ENCODE measurements at regions not wholly inside any gene's neighbourhood (a gene's known extent, or its start where the extent isn't known, plus 50 kb on each side); places are given as distances from the start of the nearest gene placed in this dataset.
"Not testable (repeated sequence)": the region's sequence is repeated elsewhere in the genome, so short reads cannot be mapped to it uniquely, and the experiment has no call there.

DNA sequence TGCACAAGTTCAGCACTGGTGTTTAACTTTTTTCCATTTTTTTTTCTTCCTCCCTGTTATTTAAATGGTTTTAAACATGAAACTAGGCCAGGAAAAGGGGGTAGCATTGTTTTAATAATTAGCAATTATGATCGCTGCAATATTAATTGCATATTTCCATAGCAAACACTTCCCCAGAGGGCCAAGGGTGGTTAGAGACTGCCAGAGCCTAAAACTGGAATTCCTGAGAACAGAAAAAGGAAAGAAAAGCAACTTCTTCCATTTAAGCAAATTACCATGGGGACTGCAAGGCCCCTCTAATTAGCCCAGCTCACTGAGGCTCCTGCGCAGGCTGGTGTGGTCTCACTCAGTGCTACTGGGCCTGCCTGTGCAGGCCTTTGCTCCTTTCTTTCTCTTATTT is 201.5 kb downstream of the SMAD2 start:
- no peak for DNase-seq (ENCODE audit: low spot score)

DNA sequence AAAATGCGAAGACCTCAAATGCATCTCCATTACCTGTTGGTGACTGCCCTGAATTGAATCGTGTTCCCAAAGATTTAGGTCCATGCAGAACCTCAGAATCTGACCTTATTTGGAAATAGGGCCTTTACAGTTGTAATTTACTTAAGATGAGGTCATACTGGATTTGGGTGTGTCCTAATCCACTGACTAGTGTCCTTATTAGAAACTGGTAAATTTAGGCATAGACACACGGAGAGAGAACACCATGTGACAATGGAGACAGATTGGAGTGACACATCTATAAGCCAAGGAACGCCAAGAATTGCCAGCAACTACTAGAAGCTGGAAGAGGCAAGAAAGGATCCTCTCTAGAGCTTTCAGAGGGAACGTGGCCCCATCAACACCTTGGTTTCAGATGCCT is 203.1 kb downstream of the SMAD2 start:
- DNase-seq (ENCODE audit: low spot score): no peak

DNA sequence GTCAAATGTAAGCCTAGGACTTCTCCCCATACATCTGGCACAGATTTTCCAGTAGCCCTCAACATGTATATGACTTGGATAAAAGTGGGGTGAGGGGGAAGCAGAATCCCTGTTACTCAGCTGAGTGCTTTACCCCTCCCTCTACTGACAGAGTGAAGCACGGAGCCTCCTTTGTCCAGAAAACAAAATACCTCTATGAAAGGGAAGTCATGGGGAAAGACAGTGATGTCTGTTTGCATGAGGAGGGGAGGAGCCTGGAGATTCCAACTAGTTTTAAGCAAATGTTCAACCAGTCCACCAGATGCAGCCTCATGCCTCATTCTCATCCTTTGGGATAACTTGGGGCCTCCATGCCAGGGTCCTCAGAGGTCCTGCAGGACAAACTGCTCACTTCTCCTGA is 203.9 kb downstream of the SMAD2 start:
- DNase-seq (ENCODE audit: low spot score): no peak

DNA sequence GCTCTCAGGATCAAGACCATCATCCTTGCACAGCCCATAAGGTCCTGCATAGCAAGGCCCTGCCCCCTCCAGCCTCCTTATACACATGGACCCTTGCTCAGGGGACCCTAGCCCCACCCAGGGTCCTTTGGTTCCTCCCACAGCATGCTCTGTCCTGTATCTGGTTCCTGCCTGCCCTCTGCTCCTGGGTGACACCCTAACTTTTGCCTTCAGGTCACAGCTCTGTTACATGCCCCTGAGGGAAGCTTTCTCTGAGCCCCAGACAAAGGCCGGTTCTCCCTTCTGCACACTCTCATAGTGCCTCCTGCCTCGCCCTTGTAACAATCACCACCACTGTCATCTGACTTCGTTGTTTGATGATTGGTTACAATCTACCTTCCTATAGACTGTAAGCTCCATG is 204.8 kb downstream of the SMAD2 start:
- no peak for DNase-seq (ENCODE audit: low spot score)

DNA sequence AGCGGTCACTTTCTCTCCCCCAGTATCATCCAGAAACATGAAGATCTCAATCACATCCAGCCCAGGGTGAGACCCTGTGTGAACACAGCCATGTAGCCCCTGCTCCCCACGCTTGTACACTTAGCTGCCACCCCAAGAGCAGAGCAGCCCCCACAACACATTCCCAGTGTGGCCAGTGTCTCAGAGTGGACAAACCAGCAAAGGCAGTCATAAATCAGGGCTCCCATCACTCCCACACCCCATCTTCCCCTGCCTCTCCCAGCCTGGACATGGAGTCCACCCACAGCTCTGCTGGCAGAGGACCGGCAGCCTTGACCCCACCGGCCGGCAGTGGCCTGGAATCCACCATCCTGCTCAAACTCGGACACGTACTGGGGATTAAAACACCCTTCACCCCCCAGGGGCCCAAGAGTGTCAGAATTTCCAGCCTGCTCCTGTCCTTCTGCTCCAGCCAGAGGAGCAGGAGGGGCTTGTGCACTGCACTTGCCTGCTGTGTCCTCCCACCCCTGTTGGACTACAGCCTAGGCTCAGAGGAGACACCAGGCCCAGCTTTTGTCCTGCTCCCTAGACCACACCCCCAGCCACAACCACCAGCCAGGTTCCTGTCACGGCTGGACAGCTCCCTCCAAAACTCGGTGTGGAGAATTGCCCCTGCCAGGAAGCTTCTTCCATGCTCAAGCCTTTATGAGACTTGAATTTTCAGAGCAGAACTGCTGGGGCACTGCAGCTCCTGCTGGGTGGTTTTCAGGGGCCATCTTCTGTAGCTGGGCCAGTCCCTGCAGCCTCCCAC is 206.1 kb downstream of the SMAD2 start:
- no peak for DNase-seq (ENCODE audit: low spot score)

DNA sequence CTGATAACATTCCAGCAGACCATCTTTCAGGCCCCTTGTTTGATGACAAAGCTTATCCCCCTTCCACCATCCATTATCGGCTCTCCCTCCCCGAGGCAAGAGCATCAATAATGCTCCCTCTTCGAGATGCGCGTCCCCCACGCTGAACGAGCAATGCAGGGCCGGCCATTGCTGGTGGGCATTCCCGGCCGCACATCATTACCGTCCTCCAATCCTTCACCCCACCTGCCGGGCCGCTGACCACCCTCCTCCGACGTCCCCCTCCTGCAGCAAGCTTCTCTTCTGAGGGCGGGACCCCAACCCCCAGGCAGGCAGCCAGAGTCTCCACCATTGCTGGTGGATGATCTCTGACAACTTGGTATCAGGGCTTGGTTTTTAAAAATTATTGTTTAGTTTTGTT is 208.6 kb downstream of the SMAD2 start:
- no peak for DNase-seq (ENCODE audit: low spot score)

DNA sequence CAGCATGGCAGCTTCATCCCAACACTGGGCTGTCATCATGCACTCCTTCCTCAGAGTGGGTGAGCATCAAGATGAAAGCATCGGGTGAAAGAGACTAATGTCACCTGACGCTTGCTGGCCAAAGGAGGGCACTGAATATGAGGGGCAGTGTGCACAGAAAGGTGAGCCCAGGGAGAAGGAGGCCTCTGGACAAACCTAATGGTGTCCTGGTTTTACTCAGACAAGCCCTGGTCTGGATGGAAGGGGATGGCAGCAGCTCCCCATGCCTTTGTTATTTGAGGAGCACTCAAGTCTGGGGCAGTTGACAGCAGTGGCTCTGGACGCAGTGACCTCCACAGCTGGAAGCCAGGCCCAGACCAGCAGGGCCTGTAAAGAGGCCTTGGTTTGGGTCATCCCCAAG is 209.7 kb downstream of the SMAD2 start:
- no peak for DNase-seq (ENCODE audit: low spot score)

DNA sequence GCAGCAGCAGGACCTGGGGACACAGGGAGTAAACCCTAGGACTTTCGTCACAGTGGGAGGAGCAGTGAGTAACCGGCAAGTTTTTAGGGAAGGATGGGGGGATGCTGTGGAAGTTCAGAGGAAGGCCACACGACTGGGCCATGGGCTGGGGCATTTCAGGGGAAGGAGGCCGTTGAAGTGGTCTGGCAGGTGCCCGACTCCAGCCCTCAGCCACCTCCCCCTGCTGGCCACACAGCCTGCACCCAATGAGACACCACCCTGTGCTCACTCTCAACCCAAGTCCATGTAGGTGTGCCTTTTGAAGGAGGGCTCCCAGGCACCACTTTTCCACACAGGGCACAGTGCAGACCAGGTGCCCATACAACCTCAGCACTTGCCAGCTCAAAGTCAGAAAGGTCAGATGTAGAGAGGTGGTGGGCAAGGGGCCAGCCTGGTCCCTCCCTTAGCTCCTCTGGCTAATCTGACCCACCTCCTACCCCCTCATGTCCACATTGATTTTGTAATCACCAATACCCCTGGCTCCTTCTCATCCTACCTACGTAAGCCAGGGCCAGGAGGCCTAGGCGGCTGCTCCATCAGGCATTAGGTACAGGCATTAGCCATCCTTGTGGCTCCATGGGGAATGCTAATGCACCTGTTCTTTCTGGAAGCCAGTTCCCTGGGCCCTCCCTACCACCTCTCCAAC is 211.2 kb downstream of the SMAD2 start:
- no peak for DNase-seq (ENCODE audit: low spot score)

DNA sequence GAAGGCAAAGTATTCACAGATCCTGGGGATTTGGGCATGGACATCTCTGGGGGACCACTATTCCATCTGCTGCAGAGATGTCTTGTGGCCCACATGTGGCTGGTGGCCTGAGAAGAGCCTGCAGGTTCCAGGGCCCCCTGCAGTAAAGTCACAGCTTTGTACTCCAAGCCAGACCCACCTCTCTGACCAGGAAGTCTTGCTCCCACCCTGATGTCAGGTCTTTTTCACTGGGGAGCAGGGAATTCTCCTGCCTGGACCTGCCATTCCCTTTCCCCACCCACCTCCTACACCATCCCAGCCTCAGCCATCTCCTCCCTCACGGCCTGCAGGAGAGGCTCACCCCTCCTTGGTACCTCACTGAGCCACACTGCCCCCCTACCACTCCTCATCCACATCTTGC is 211.8 kb downstream of the SMAD2 start:
- no peak for DNase-seq (ENCODE audit: low spot score)

DNA sequence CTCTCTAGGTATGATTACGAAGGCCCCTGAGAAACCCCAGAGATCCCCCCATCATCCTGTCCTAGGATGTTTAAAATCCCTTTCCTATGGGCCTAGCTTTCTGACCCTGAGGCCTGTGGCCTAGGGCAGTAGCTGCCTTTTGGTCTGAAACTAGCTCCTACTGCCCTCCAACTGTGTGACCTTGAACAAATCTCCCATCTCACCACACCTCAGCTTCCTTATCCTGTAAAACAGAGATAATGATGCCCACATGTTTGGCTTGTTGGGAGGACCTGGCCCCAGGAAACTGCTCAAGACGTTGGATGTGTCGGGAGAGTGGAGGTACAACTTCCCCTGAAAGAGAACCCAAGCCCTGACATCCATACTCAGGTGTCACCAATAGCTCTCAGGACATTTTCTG is 213.2 kb downstream of the SMAD2 start:
- no peak for DNase-seq (ENCODE audit: low spot score)

DNA sequence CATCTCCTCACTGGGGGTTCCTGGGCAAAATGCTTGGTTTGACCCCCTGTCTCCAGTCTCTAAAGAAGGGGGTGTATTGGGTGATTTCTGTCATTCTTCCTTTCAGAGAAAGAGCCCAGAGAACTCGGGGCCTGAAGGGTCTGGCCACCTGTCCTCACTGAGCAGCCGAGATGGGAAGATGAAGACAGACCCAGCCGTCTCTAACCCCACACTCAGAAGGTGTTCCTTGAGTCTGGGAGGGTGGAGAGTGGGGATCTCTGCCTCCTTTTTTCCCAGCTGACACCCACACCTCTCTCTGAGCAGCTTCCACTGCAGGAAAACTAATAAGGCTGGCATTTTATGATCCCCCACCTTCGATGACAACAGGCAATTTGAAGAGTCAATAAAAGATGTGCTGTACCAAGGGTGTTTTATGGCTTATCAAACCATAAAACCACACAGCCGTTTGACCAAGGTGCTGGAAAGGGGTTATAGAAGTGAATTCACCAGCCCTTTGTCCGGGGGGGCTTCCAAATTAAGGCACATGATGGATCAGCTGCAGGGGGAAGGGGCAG is 213.8 kb downstream of the SMAD2 start:
- DNase-seq (ENCODE audit: low spot score): no peak

DNA sequence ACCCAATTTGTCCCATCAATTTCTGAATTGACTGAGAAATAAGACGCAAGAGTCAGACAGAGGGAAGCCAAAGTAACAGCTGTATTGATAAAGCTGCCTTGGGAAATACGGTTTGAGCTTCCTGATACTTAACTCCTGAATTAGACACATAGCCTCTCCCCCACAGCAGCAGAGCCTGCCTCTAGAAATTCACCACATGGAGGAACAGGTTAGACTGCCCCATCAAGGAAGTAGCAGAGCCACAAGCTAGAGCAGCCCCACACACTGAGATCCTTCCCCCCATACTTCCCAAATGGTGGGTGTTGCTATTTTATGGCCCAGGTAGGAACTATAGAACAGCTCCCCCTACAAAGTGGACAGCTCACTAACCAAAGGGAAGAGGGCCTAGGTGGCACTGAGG is 220.0 kb downstream of the SMAD2 start:
- DNase-seq (ENCODE audit: low spot score): no peak

DNA sequence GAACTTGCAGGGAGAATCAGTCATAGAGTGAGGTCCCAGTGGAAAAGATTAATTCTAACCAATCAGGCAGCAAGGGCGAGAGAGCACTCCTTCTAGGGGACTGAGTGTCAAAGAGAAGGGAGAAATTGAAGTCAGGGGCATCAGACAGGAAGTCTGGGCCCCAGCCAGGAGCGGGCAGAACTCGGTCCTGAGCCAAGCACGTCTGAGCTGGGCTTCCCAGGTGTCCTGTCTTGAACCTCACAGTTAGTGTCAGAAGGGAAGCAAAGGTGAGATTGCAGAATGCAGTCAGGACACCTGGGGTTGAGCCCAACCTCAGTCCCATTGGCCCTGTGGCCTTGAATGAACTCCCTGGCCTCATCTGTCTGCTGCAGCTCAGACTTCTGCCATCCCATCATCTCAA is 220.9 kb downstream of the SMAD2 start:
- no peak for DNase-seq (ENCODE audit: low spot score)

DNA sequence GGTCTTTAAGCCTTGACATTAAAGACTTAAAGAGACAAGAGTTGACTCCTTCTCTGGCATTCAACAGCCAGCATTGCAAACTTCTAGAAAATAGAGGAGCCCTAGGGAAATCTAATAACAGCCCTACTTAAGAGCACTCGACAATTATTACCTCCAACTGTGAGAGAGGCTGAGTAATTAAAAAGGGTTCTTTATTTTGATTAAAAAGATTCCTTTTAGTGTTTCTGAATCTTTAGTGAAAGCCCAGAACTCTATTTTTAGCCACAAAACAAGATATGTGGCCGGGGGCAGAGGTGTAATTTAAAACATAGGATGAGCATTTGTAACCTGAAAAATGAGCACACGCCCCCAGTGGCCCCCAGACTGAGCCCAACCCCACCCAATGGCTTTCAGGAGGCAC is 222.3 kb downstream of the SMAD2 start:
- DNase-seq (ENCODE audit: low spot score): no peak

DNA sequence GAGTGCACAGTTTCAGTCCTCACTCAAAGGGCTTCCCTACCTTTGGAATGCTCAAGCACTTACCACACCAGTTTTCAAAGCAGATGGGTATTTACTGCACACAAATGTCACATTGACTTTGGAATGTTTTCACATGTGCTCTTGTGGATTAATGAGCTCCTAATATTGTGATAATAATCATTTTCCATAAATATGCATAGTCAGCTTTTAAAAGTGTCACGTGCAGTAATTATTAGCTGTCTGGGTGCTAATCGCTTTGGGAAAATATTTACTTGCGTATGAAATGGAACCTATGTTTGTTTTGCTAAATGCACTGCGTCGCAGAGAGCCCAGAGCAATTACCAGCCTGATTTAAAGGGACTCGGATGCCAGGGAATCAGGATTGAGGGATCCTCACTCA is 229.3 kb downstream of the SMAD2 start:
- DNase-seq (ENCODE audit: low spot score): no peak

DNA sequence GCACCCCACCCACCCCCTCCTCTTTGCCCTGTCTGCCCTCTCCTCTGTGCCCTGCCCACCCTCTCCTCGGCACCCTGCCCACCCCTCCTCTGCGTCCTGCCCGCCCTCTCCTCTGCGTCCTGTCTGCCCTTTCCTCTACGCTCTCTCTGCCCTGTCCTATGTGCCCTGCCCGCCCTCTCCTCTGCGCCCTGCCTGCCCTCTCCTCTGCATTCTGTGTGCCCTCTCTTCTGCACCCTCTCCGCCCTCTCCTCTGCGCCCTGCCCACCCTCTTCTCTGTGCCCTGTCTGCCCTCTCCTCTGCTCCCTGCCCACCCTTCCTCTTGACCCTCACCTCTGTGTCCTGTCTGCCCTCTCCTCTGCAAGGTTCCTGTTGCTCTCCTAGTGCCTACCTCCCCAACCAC is 233.6 kb downstream of the SMAD2 start:
- no peak for DNase-seq (ENCODE audit: low spot score)

DNA sequence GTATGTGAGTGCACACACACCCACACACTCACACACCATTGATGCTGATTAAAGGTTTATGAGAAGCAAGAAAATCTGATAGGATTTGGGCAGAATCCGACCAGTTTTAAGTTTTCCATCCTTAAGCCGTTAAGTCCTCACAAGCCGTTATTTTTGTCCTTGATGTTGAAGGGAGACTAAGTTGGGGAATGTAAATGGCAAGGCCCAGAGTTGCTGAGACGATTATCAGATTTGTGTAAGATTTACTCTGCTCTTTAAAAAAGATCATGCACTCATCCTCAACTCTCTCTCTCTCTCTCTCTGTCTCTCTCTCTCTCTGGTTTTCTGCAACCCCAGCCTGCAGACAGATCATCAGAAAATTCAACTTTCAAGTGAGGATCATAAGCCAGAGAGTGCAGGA is 238.8 kb downstream of the SMAD2 start:
- no peak for DNase-seq (ENCODE audit: low spot score)

DNA sequence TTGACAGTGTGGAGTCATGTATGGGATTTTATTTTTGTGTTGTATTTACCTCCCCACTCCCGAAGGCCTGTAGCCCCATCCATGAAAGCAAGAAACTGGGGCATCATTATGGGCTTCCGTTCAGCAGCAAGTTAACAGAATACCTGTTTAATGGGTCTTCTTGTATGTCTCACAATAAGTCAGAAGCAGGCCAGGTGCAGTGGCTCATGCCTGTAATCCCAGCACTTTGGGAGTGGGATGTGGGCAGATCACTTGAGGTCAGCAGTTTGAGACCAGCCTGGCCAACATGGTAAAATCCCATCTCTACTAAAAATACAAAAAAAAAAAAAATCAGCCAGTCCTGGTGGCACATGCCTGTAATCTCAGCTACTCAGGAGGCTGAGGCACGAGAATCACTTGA is 239.7 kb downstream of the SMAD2 start:
- DNase-seq (ENCODE audit: low spot score): not testable (repeated sequence)

DNA sequence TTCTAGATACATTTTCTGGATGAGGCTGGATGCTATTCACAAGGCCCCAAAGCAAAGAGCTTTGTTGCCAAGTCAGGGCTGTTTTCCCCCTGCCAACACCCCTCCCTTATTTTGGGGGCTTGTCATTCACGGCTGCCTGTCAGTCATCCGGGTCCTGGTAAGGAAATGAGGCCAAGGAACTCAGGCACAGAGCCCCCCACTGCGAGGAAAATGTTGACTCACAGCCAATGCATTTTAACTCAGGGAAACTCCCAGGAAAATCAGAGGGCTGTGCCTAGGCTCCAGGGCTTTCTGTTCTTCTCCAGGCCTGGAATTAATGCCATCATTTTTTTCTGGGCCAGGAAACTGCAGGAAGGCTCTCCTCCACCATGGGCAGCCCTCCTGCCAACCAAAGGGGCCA is 241.1 kb downstream of the SMAD2 start:
- no peak for DNase-seq (ENCODE audit: low spot score)

DNA sequence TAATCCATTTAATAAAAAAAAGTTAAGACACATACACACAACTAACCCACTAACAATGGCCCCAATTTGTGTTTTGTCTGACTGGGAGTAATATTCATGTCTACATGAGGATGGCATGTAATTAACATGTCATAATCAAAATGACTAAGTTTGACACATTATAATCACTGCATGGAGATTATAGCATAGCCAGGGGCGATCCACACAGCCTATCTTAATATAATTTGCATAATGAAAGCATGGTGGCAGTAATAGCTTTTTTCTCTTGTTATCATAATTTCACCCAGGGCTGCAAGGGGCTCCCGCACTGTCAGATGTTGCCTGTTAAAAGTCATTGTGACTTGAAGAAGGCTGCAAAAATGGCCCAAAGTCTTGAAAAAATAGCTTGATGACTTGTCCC is 243.7 kb downstream of the SMAD2 start:
- DNase-seq (ENCODE audit: low spot score): no peak

DNA sequence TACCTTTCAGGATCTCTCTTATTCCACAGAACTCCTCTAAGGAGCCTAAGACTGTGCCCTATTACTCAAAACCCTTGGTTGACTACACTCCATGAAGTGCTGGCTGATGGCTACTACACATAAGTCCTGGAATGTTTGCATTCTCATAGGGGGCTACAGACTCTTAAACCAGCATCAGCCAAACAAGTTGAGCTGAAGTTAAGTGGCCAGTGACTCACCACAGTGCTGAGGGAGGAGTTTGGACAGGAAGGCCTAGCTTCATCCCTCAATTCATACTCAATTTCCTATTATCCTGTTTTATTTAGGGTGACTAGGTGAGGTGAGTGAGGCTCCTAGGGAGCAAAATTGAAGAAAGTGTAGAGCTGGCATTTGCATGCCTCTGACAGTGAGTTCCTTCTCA is 246.7 kb downstream of the SMAD2 start:
- no peak for DNase-seq (ENCODE audit: low spot score)

DNA sequence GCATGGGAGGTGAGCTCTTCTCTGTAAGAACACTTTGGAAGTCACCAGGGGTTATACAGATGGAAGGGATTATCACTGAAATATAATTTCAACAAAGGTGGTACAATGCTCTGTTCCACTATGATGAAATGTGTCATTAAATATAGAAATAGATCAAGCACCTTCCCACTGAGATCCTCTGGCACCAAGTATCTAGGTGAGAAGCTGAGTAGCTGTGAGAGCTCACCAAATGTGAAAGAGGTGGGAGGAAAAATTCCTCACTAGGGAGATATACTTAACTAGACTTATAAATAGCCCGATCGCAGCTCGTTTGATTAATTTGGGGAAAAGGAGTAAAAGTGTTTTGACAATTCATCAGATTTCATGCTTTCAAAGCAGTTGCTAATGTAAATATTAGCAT is 247.6 kb downstream of the SMAD2 start:
- no peak for DNase-seq (ENCODE audit: low spot score)

DNA sequence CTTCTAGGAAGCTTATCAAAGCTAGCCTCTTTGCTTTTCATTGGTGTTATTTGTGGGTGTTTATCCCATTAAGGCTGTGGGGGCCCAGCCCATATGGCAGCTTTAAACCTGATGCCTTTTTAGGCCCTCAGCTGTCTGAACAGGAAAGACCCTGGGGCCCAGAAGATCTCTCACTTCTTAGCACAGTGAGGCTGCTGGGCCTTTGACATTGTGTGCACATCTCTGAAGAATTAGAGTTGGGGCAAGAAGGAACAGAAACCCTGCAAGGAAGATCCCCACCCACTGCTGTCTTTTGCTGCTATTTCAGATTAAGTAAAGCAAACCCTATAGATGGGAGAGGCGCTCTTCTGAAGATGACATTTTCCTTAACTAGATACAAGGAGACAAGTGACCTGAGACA is 250.0 kb downstream of the SMAD2 start:
- DNase-seq (ENCODE audit: low spot score): no peak

DNA sequence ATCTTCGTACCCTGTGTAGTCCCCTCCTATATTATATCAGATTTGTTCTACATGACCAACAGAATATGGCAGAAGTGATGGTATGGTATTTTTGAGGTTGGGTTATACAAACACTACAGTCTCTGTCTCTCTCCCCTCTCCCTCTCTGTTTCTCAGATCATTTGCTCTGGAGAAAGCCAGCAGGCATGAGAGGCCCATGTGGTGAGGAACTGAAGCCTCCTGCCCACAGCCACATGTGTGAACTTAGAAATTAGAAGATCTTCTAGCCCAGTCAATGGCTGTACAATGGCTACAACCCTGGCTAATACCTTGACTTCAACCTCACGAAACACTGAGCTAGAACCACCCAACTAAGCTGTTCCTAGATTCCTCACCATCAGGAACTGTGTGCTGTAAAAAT is 250.6 kb downstream of the SMAD2 start:
- DNase-seq (ENCODE audit: low spot score): no peak

Data from LoVo (cell line).